HG03175 (cell line): ENCODE measurements at regions not wholly inside any gene's neighbourhood (a gene's known extent, or its start where the extent isn't known, plus 50 kb on each side); places are given as distances from the start of the nearest gene placed in this dataset.

ENCODE experiments used
- ATAC-seq: cut with Tn5 transposase; IDR thresholded peaks from one replicate; pipeline ENCODE4 v1.9.1; 2021; ENCODE audit warnings: mild to moderate bottlenecking, moderate library complexity; ENCODE audit not compliant: unreplicated experiment

- ATAC-seq: no peak
Measured at GRCh38 chr1:243944429-243945160, 94.6 kb upstream of the AKT3 start.

- no peak for ATAC-seq
Measured at GRCh38 chr1:243943671-243944428, 93.8 kb upstream of the AKT3 start.

- ATAC-seq: no peak
Measured at GRCh38 chr1:243942196-243943150, 92.4 kb upstream of the AKT3 start.

GRCh38 chr1:243940451-243940850 is 90.4 kb upstream of the AKT3 start:
- ATAC-seq: no peak

GRCh38 chr1:243939167-243939848 is 89.3 kb upstream of the AKT3 start:
- ATAC-seq: no peak

GRCh38 chr1:243938208-243938607 is 88.2 kb upstream of the AKT3 start:
- ATAC-seq: no peak

GRCh38 chr1:243933495-243933894 is 83.5 kb upstream of the AKT3 start:
- ATAC-seq: no peak

GRCh38 chr1:243931957-243932356 is 81.9 kb upstream of the AKT3 start:
- no peak for ATAC-seq

- ATAC-seq: no peak
Measured at GRCh38 chr1:243930822-243931671, 81.0 kb upstream of the AKT3 start.

GRCh38 chr1:243927381-243927780 is 77.3 kb upstream of the AKT3 start:
- ATAC-seq: no peak

- ATAC-seq: no peak
Measured at GRCh38 chr1:243926803-243927245, 76.8 kb upstream of the AKT3 start.

GRCh38 chr1:243926299-243926698 is 76.3 kb upstream of the AKT3 start:
- ATAC-seq: no peak

- no peak for ATAC-seq
Measured at GRCh38 chr1:243924588-243925349, 74.7 kb upstream of the AKT3 start.

GRCh38 chr1:243924188-243924587 is 74.1 kb upstream of the AKT3 start:
- ATAC-seq: no peak

GRCh38 chr1:243923292-243924171 is 73.5 kb upstream of the AKT3 start:
- no peak for ATAC-seq

- ATAC-seq: no peak
Measured at GRCh38 chr1:243921111-243921510, 71.1 kb upstream of the AKT3 start.

GRCh38 chr1:243917863-243918565 is 68.0 kb upstream of the AKT3 start:
- no peak for ATAC-seq
